PC-9 (cell line): ENCODE measurements at regions not wholly inside any gene's neighbourhood (a gene's known extent, or its start where the extent isn't known, plus 50 kb on each side); places are given as distances from the start of the nearest gene placed in this dataset.
A peak's percentile ranks its signal among the peaks of the same experiment; 100 is the strongest.

Source experiments
- BruUV-seq: library from RNA; stranded (reverse); fragments of 400-500 nt; replicated peaks from 2 replicates; lab custom pipeline; 2021; lab: Mats Ljungman, UMichigan
- CTCF ChIA-PET: fragments of 300-600 bp; sonication (Branson Sonifier 250); formaldehyde crosslinking; loops from one replicate; lab custom pipeline; 2022; ENCODE audit warnings: antibody characterized with exemption; lab: Charles Lee
- POLR2A ChIA-PET: fragments of 300-600 bp; sonication (Branson Sonifier 250); formaldehyde crosslinking; loops from one replicate; lab custom pipeline; 2022; ENCODE audit warnings: antibody characterized with exemption; ENCODE audit not compliant: unreplicated experiment; lab: Charles Lee
- DNase-seq, 2 experiments: peaks; one replicate each; pipeline versions ENCODE4 v3.0.0 to v3.0.0-alpha.2; 2015 to 2022; ENCODE audit warnings: mixed read lengths in 1 of 2
- H2AFZ ChIP-seq: fragments of 200-600 bp; sonication (generic); 2 replicates; pipeline ENCODE4 v1.8.1; 2017; ENCODE audit warnings: antibody characterized with exemption
- H3F3A ChIP-seq: fragments of 200-600 bp; sonication (generic); 2 replicates; pipeline ENCODE4 v1.8.1; 2017; ENCODE audit warnings: antibody characterized with exemption, mild to moderate bottlenecking, low read depth; ENCODE audit not compliant: insufficient read depth
- H3K27ac ChIP-seq: fragments of 200-600 bp; sonication (generic); 2 replicates; pipeline ENCODE4 v1.6.1; 2016; ENCODE audit warnings: mixed run types
- H3K27me3 ChIP-seq: fragments of 200-600 bp; sonication (generic); 2 replicates; pipeline ENCODE4 v1.6.1; 2016; ENCODE audit warnings: low read depth, mixed run types; ENCODE audit not compliant: insufficient read depth
- H3K36me3 ChIP-seq: fragments of 200-600 bp; sonication (generic); 2 replicates; pipeline ENCODE4 v1.6.1; 2016; ENCODE audit warnings: low read depth, mixed run types
- H3K4me1 ChIP-seq: fragments of 200-600 bp; sonication (generic); replicated peaks from 2 replicates; pipeline ENCODE4 v1.6.1; 2016; ENCODE audit warnings: mixed run types; ENCODE audit not compliant: insufficient read depth
- H3K4me2 ChIP-seq: fragments of 200-600 bp; sonication (generic); 2 replicates; pipeline ENCODE4 v1.6.1; 2017; ENCODE audit warnings: mixed run types
- H3K4me3 ChIP-seq: fragments of 200-600 bp; sonication (generic); 2 replicates; pipeline ENCODE4 v1.6.1; 2016; ENCODE audit warnings: mixed run types
- H3K79me2 ChIP-seq: fragments of 200-600 bp; sonication (generic); 2 replicates; pipeline ENCODE4 v1.6.1; 2017; ENCODE audit warnings: low read depth, mixed run types
- H3K9me2 ChIP-seq: fragments of 200-600 bp; sonication (generic); 2 replicates; pipeline ENCODE4 v1.8.1; 2017; ENCODE audit warnings: mild to moderate bottlenecking; ENCODE audit not compliant: insufficient read depth
- H3K9me3 ChIP-seq: fragments of 200-600 bp; sonication (generic); 2 replicates; pipeline ENCODE4 v1.8.1; 2016; ENCODE audit warnings: low read depth; ENCODE audit not compliant: insufficient read depth
- H4K20me1 ChIP-seq: fragments of 200-600 bp; sonication (generic); 2 replicates; pipeline ENCODE4 v1.8.1; 2017; ENCODE audit not compliant: insufficient read depth
- EZH2 ChIP-seq: fragments of 200-600 bp; sonication (generic); IDR thresholded peaks from 2 replicates; pipeline ENCODE4 v1.8.0; 2017; ENCODE audit warnings: antibody characterized with exemption, low read depth
- intact Hi-C: fragments of 100-400 bp; cut with micrococcal nuclease; formaldehyde crosslinking; loops from one replicate; pipeline ENCODE4 v1.10.0; 2022; ENCODE audit not compliant: unreplicated experiment
- TF ChIP-seq, protein P1 (sequence below): fragments of 200-600 bp; sonication (generic); conservative IDR thresholded peaks from 2 replicates; pipeline ENCODE4 v1.6.1; 2017; ENCODE audit warnings: mixed run types, antibody characterized with exemption, mild to moderate bottlenecking, moderate library complexity

DNA sequence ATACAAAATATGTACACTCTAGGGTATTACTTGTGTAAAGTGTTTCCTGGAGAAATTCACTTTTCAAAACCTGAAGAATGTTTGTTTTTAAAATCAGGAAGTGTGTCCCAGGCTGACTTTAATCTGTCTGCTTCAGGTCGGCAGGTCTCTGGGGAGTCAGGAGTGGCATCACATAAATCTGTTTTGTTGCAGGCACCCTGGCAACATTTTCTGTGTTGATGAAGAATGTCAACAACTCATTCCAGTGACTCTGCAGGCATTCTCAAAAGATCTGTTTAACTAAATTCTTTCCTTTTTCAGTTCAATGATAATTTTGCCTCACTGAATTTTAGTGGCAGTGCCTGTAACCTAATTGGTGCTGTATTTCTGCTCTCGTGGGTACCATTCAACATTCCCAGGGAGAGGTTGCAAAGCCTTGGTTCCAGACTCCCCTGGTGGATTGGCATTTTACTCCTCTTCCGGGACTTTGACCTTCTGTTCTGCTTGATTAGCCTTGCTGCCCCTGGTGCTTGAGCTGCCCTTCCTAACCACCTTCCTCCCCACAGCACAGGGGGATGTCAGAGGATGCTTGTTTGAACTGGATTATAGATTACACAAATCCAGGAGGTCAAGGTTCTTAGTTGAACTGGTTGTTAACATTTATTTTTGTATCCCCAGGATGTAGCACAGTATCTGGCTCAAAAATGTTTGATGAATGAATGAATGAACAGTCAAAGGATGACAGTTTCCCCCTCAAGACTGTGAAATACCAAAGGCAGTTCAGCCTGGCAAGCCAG is 55.4 kb upstream of the LPGAT1 start:
- H3K4me2 ChIP-seq: no peak overlapping the region
- CTCF ChIA-PET: no interaction called here
- H3F3A ChIP-seq: peaks cover 22% of the 10 kb centered on the region
- no peaks in the 10 kb centered on the region for H3K9me2 ChIP-seq
- BruUV-seq: no TSS peak
- intact Hi-C loops: no loop called here
- TF ChIP-seq, protein P1, sequence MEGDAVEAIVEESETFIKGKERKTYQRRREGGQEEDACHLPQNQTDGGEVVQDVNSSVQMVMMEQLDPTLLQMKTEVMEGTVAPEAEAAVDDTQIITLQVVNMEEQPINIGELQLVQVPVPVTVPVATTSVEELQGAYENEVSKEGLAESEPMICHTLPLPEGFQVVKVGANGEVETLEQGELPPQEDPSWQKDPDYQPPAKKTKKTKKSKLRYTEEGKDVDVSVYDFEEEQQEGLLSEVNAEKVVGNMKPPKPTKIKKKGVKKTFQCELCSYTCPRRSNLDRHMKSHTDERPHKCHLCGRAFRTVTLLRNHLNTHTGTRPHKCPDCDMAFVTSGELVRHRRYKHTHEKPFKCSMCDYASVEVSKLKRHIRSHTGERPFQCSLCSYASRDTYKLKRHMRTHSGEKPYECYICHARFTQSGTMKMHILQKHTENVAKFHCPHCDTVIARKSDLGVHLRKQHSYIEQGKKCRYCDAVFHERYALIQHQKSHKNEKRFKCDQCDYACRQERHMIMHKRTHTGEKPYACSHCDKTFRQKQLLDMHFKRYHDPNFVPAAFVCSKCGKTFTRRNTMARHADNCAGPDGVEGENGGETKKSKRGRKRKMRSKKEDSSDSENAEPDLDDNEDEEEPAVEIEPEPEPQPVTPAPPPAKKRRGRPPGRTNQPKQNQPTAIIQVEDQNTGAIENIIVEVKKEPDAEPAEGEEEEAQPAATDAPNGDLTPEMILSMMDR: no peak
- no peak for TF ChIP-seq EZH2
- H3K27me3 ChIP-seq: no peaks in the 10 kb centered on the region
- no peak overlapping the region for H2AFZ ChIP-seq
- H3K9me3 ChIP-seq: peaks cover 3% of the 10 kb centered on the region; the same call in 1 of the 2 replicates
- no peak overlapping the region for H3K4me3 ChIP-seq
- peaks cover 24% of the 10 kb centered on the region for H3K4me1 ChIP-seq
- no peaks in the 10 kb centered on the region for H4K20me1 ChIP-seq
- H3K27ac ChIP-seq: no peak overlapping the region
- no peaks in the 10 kb centered on the region for H3K79me2 ChIP-seq
- H3K36me3 ChIP-seq: no peaks in the 10 kb centered on the region
- DNase-seq: peak in 1 of 2 experiments; percentile 44
- POLR2A ChIA-PET: no interaction called here

DNA sequence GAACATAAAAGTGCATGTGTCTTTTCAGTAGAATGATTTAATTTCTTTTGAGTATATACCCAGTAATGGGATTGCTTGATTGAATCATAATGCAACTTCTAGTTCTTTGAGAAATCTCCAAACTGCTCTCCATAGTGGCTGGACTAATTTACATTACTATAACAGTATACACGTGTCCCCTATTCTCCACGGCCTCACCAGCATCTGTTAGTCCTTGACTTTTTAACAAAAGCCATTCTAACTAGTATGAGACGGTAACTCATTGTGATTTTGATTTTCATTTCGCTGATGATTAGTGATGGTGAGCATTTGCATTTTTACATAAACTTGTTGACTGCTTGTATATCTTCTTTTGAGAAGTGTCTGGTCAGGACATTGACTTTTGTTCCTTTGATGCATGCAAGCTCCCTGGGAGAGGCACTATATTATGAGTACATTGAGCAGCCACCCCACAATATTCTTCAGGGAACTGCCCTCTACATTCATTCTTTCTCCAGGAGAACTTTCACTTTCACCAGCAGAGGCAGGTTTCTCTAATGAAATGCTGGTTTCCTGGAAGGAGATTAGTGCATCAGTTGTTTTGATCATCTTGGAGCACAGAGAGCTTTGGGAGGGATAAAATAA is 51.9 kb upstream of the LPGAT1 start:
- H3K4me1 ChIP-seq: peaks cover 17% of the 10 kb centered on the region
- no peak overlapping the region for H3K4me2 ChIP-seq
- H3K9me3 ChIP-seq: peaks cover 3% of the 10 kb centered on the region; the same call in 1 of the 2 replicates
- intact Hi-C loops: no loop called here
- TF ChIP-seq, protein P1: no peak
- TF ChIP-seq EZH2: no peak
- no peaks in the 10 kb centered on the region for H3K36me3 ChIP-seq
- H2AFZ ChIP-seq: no peak overlapping the region
- no peaks in the 10 kb centered on the region for H3K9me2 ChIP-seq
- peaks cover 9% of the 10 kb centered on the region; the same call in 1 of the 2 replicates for H3F3A ChIP-seq
- no peak for DNase-seq
- ChIA-PET CTCF (no interaction called here), POLR2A (no interaction called here)
- no peak overlapping the region for H3K27ac ChIP-seq
- no TSS peak for BruUV-seq
- no peaks in the 10 kb centered on the region for H4K20me1 ChIP-seq
- no peak overlapping the region for H3K4me3 ChIP-seq
- H3K27me3 ChIP-seq: no peaks in the 10 kb centered on the region
- no peaks in the 10 kb centered on the region for H3K79me2 ChIP-seq
